Esophagus muscularis mucosa (tissue), 4 donors: ENCODE measurements at regions not wholly inside any gene's neighbourhood (a gene's known extent, or its start where the extent isn't known, plus 50 kb on each side); places are given as distances from the start of the nearest gene placed in this dataset.

ENCODE experiments used
- DNase-seq: peaks from one replicate; pipeline ENCODE4 v3.0.0-alpha.2; 2017; ENCODE audit errors: extremely low spot score
- H3K27ac ChIP-seq, 4 donors: fragments of 200-600 bp; sonication (generic); replicated peaks in 1 of 4; 1 replicate in 3 of 4; 2 replicates in 1 of 4; pipeline ENCODE4 v1.5.1; 2016 to 2019; ENCODE audit warnings: mild to moderate bottlenecking in 1 of 4
- H3K27me3 ChIP-seq, 4 donors: fragments of 200-600 bp; sonication (generic); one replicate each; pipeline versions ENCODE4 v1.5.1 to v1.6.0; 2016 to 2019
- H3K36me3 ChIP-seq, 4 donors: fragments of 200-600 bp; sonication (generic); one replicate each; pipeline ENCODE4 v1.5.1; 2016 to 2019
- H3K4me1 ChIP-seq, 4 donors: fragments of 200-600 bp; sonication (generic); one replicate each; pipeline ENCODE4 v1.5.1; 2016 to 2019
- H3K4me3 ChIP-seq, 4 donors: fragments of 200-600 bp; sonication (generic); 1 replicate in 2 of 4; 2 replicates in 2 of 4; pipeline ENCODE4 v1.5.1; 2016 to 2019; ENCODE audit warnings: mild to moderate bottlenecking in 4 of 4, moderate library complexity in 1 of 4
- H3K9me3 ChIP-seq, 4 donors: fragments of 200-600 bp; sonication (generic); 1 replicate in 3 of 4; 2 replicates in 1 of 4; pipeline ENCODE4 v1.5.1; 2016 to 2019
- CTCF ChIP-seq, 3 experiments: fragments of 200-600 bp in 2 of 3; fragments of 450-650 bp in 1 of 3; sonication (generic) in 2 of 3; IDR thresholded peaks; one replicate each; pipeline ENCODE4 v1.5.1; 2017 to 2019; ENCODE audit warnings: antibody characterized with exemption in 3 of 3, mild to moderate bottlenecking in 2 of 3, moderate library complexity in 1 of 3
- EP300 ChIP-seq: sonication (generic); formaldehyde crosslinking; IDR thresholded peaks from one replicate; pipeline ENCODE4 v1.6.1; 2017; ENCODE audit warnings: antibody characterized with exemption
- POLR2A ChIP-seq: fragments of 450-650 bp; IDR thresholded peaks from one replicate; pipeline ENCODE4 v1.6.1; 2017; ENCODE audit warnings: antibody characterized with exemption, moderate library complexity, mild to moderate bottlenecking, low read depth
- POLR2AphosphoS5 ChIP-seq, 2 donors: sonication (generic); formaldehyde crosslinking; IDR thresholded peaks; one replicate each; pipeline ENCODE4 v1.6.1; 2017; ENCODE audit warnings: antibody characterized with exemption in 2 of 2
- WGBS: methylation state at CpG from one replicate; pipeline ENCODE4 v1.1.5; 2018; 5-methylcytosine and 5-hydroxymethylcytosine counted together
- intact Hi-C: fragments of 100-400 bp; cut with DNase I; formaldehyde crosslinking; loops from one replicate; pipeline ENCODE4 v1.15.1; 2023

- Histone ChIP-seq H3K27me3 (peaks cover 0 to 21% (median 0%) of the 10 kb centered on the region in 4 donors), H3K27ac (no peak overlapping the region), H3K4me1 (peaks cover 0 to 9% (median 5%) of the 10 kb centered on the region in 4 donors), H3K9me3 (no peaks in the 10 kb centered on the region), H3K36me3 (no peaks in the 10 kb centered on the region), H3K4me3 (no peak overlapping the region)
- no peak for DNase-seq
- intact Hi-C loops: loop anchor here (2.0 to 10.0 kb wide), 2 partner anchors 1059 to 1239 kb away; no protein-coding TSS in a partner anchor
- TF ChIP-seq POLR2AphosphoS5 (IDR thresholded peaks at IDR 0.05): no peak
- TF ChIP-seq EP300: no peak
- no peak for TF ChIP-seq CTCF (IDR thresholded peaks at IDR 0.05)
- TF ChIP-seq POLR2A: no peak
- 76% methylated on average over 11 of the region's 11 CpGs for WGBS
Measured at GRCh38 chr6:45714006-45714730, 301.5 kb downstream of the CLIC5 start.
